Smooth muscle cell (in vitro differentiated cells): ENCODE measurements at regions not wholly inside any gene's neighbourhood (a gene's known extent, or its start where the extent isn't known, plus 50 kb on each side); places are given as distances from the start of the nearest gene placed in this dataset.

Source experiments
- DNase-seq: peaks from one replicate; lab custom pipeline; 2025; ENCODE audit not compliant: unreplicated experiment; lab: John Stamatoyannopoulos, UW
- H2AFZ ChIP-seq: fragments of 200-600 bp; sonication (generic); 2 replicates; pipeline ENCODE4 v1.6.0; 2016; ENCODE audit warnings: antibody characterized with exemption, low read depth, mild to moderate bottlenecking
- H3F3A ChIP-seq: fragments of 200-600 bp; sonication (generic); 2 replicates; pipeline ENCODE4 v1.6.0; 2017; ENCODE audit warnings: antibody characterized with exemption, low read depth
- H3K27ac ChIP-seq: fragments of 200-600 bp; sonication (generic); 2 replicates; pipeline ENCODE4 v1.5.1; 2016; ENCODE audit warnings: low read depth, mild to moderate bottlenecking
- H3K27me3 ChIP-seq: fragments of 200-600 bp; sonication (generic); 2 replicates; pipeline ENCODE4 v1.6.1; 2016; ENCODE audit warnings: low read depth, mild to moderate bottlenecking
- H3K36me3 ChIP-seq: fragments of 200-600 bp; sonication (generic); 2 replicates; pipeline ENCODE4 v1.5.1; 2016; ENCODE audit warnings: low read depth
- H3K4me1 ChIP-seq: fragments of 200-600 bp; sonication (generic); 2 replicates; pipeline ENCODE4 v1.5.1; 2016; ENCODE audit warnings: low read depth
- H3K4me2 ChIP-seq: fragments of 200-600 bp; sonication (generic); 2 replicates; pipeline ENCODE4 v1.6.0; 2016; ENCODE audit warnings: mild to moderate bottlenecking
- H3K4me3 ChIP-seq: fragments of 200-600 bp; sonication (generic); 2 replicates; pipeline ENCODE4 v1.5.1; 2016; ENCODE audit warnings: mild to moderate bottlenecking
- H3K79me2 ChIP-seq: fragments of 200-600 bp; sonication (generic); 2 replicates; pipeline ENCODE4 v1.6.0; 2016; ENCODE audit warnings: low read depth, mild to moderate bottlenecking
- H3K9ac ChIP-seq: fragments of 200-600 bp; sonication (generic); 2 replicates; pipeline ENCODE4 v1.6.0; 2016; ENCODE audit warnings: low read depth
- H3K9me3 ChIP-seq: fragments of 200-600 bp; sonication (generic); replicated peaks from 2 replicates; pipeline ENCODE4 v1.5.1; 2016; ENCODE audit warnings: low read depth
- H4K20me1 ChIP-seq: fragments of 200-600 bp; sonication (generic); 2 replicates; pipeline ENCODE4 v1.6.0; 2016; ENCODE audit warnings: low read depth
- CTCF ChIP-seq: fragments of 200-600 bp; sonication (generic); IDR thresholded peaks from 2 replicates; pipeline ENCODE4 v1.5.1; 2017; ENCODE audit warnings: borderline replicate concordance, mild to moderate bottlenecking, antibody characterized with exemption; ENCODE audit not compliant: insufficient read depth, poor library complexity, severe bottlenecking
- WGBS: methylation state at CpG from one replicate; pipeline ENCODE4 v1.1.7; 2016; ENCODE audit warnings: low lambda C conversion rate; 5-methylcytosine and 5-hydroxymethylcytosine counted together

GRCh38 chr3:41092844-41093243 lies 106.5 kb upstream of the CTNNB1 start:
- Histone ChIP-seq H3K79me2 (no peaks in the 10 kb centered on the region), H3K4me1 (no peaks in the 10 kb centered on the region), H3K27me3 (no peaks in the 10 kb centered on the region), H3F3A (peaks cover 5% of the 10 kb centered on the region), H3K4me2 (no peak overlapping the region), H3K27ac (no peak overlapping the region), H3K4me3 (no peak overlapping the region), H3K36me3 (no peaks in the 10 kb centered on the region), H3K9ac (no peak overlapping the region), H4K20me1 (no peaks in the 10 kb centered on the region), H3K9me3 (no peaks in the 10 kb centered on the region), H2AFZ (no peak overlapping the region)
- WGBS, result 90% methylated on average over 4 of the region's 4 CpGs
- no peak for DNase-seq
- no peak for TF ChIP-seq CTCF

DNA sequence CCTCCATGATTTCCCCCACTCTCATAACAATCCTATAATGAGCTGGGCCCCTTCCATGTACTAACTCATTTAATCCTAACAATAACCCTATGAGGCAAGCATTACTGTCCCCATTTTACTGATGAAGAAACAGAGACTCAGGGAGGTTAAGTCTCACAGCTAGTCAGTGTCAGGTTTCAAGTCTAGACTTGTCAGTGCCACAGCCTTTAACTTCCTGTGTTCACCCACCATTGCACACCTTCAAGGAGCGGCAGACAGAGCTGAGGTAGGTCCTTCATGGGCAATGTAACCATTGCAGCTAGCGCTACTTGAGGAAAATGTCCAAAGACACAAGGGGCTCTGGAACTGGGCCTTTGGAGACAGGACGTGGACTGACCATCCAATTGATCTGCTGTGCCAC lies 105.8 kb upstream of the CTNNB1 start:
- no peaks in the 10 kb centered on the region for H3K4me1 ChIP-seq
- no peaks in the 10 kb centered on the region for H3K79me2 ChIP-seq
- no peaks in the 10 kb centered on the region for H3K9me3 ChIP-seq
- peaks cover 3% of the 10 kb centered on the region for H3F3A ChIP-seq
- no peak overlapping the region for H3K4me3 ChIP-seq
- no peak overlapping the region for H2AFZ ChIP-seq
- no peak for TF ChIP-seq CTCF
- H3K27ac ChIP-seq, result no peak overlapping the region
- no peaks in the 10 kb centered on the region for H3K27me3 ChIP-seq
- 98% methylated on average over 3 of the region's 3 CpGs for WGBS
- no peak overlapping the region for H3K9ac ChIP-seq
- H4K20me1 ChIP-seq, result no peaks in the 10 kb centered on the region
- no peaks in the 10 kb centered on the region for H3K36me3 ChIP-seq
- no peak for DNase-seq
- no peak overlapping the region for H3K4me2 ChIP-seq

DNA sequence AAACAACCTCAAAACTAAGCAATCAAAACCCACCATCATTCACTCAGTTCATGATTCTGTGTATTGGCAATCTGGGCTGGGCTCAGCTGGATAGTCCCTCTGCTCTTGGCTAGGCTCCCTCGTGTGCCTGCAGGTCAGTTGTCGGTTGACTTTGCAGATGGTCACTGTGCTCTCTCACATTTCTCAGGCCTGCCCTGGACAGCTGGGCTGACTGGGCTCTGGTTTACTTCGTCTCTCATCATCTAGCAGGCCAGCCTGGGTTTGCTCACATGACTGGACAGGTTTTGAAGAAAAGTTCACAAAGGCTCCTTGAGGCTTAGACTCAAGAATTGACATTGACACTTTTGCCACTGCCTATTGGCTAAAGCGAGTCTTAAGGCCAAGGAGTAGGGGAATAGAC lies 105.0 kb upstream of the CTNNB1 start:
- H3K9ac ChIP-seq, result no peak overlapping the region
- H4K20me1 ChIP-seq, result no peaks in the 10 kb centered on the region
- no peak overlapping the region for H3K27ac ChIP-seq
- no peaks in the 10 kb centered on the region for H3K4me1 ChIP-seq
- WGBS, result 88% methylated on average over 4 of the region's 4 CpGs
- no peaks in the 10 kb centered on the region for H3K27me3 ChIP-seq
- no peak overlapping the region for H3K4me2 ChIP-seq
- H2AFZ ChIP-seq, result no peak overlapping the region
- no peak for TF ChIP-seq CTCF
- no peak for DNase-seq
- H3K36me3 ChIP-seq, result no peaks in the 10 kb centered on the region
- no peaks in the 10 kb centered on the region for H3F3A ChIP-seq
- H3K9me3 ChIP-seq, result no peaks in the 10 kb centered on the region
- no peaks in the 10 kb centered on the region for H3K79me2 ChIP-seq
- H3K4me3 ChIP-seq, result no peak overlapping the region

GRCh38 chr3:41095702-41096101 lies 103.6 kb upstream of the CTNNB1 start:
- Histone ChIP-seq H3K4me1 (no peaks in the 10 kb centered on the region), H3K27me3 (no peaks in the 10 kb centered on the region), H4K20me1 (no peaks in the 10 kb centered on the region), H3K79me2 (no peaks in the 10 kb centered on the region), H2AFZ (no peak overlapping the region), H3F3A (no peaks in the 10 kb centered on the region), H3K4me2 (no peak overlapping the region), H3K4me3 (no peak overlapping the region), H3K9ac (no peak overlapping the region), H3K9me3 (no peaks in the 10 kb centered on the region), H3K36me3 (no peaks in the 10 kb centered on the region), H3K27ac (no peak overlapping the region)
- no peak for TF ChIP-seq CTCF
- WGBS, result 87% methylated on average over 8 of the region's 8 CpGs
- no peak for DNase-seq
